Right lobe of liver (tissue), 6 donors: ENCODE measurements at regions not wholly inside any gene's neighbourhood (a gene's known extent, or its start where the extent isn't known, plus 50 kb on each side); places are given as distances from the start of the nearest gene placed in this dataset.

Source experiments
- ATAC-seq, 4 donors: fragments of 200-7000 bp; cut with Tn5 transposase; one replicate each; pipeline ENCODE4 v1.9.1; 2020; ENCODE audit warnings: mild to moderate bottlenecking in 4 of 4, moderate library complexity in 4 of 4
- DNase-seq, 3 donors: peaks; one replicate each; pipeline ENCODE4 v3.0.0-alpha.2; 2020
- H3K27ac ChIP-seq, 3 donors: fragments of 200-600 bp; one replicate each; pipeline ENCODE4 v1.8.0; 2022
- H3K27me3 ChIP-seq, 2 donors: fragments of 200-600 bp; one replicate each; pipeline ENCODE4 v1.8.0; 2022
- H3K36me3 ChIP-seq, 4 donors: fragments of 200-600 bp; sonication (generic) in 1 of 4; one replicate each; pipeline versions ENCODE4 v1.5.1 to v1.8.0; 2017 to 2022; ENCODE audit warnings: control low read depth in 1 of 4
- H3K4me1 ChIP-seq, 4 donors: fragments of 200-600 bp; sonication (generic) in 1 of 4; one replicate each; pipeline versions ENCODE4 v1.5.1 to v1.8.0; 2017 to 2022; ENCODE audit warnings: control low read depth in 1 of 4
- H3K4me3 ChIP-seq, 3 donors: fragments of 200-600 bp; one replicate each; pipeline ENCODE4 v1.8.0; 2022
- H3K9me3 ChIP-seq, 4 donors: fragments of 200-600 bp; sonication (generic) in 1 of 4; one replicate each; pipeline versions ENCODE4 v1.5.1 to v1.8.0; 2017 to 2022; ENCODE audit warnings: control low read depth in 1 of 4
- CTCF ChIP-seq, 4 donors: fragments of 200-600 bp in 3 of 4; fragments of 450-650 bp in 1 of 4; IDR thresholded peaks; one replicate each; pipeline versions ENCODE4 v1.5.1 to v1.8.0; 2016 to 2022; ENCODE audit warnings: antibody characterized with exemption in 4 of 4, mild to moderate bottlenecking in 2 of 4
- POLR2A ChIP-seq: fragments of 450-650 bp; IDR thresholded peaks from one replicate; pipeline ENCODE4 v1.6.1; 2017; ENCODE audit warnings: antibody characterized with exemption, mild to moderate bottlenecking
- WGBS: methylation state at CpG from one replicate; pipeline ENCODE4 v1.1.6; 2018; ENCODE audit warnings: low coverage, low lambda C conversion rate; ENCODE audit not compliant: insufficient coverage; ENCODE audit errors: missing lambda C conversion rate; 5-methylcytosine and 5-hydroxymethylcytosine counted together
- intact Hi-C, 2 donors: fragments of 100-400 bp; cut with DNase I; formaldehyde crosslinking; loops; one replicate each; pipeline versions ENCODE4 v1.11.2 to v1.14.1; 2022
- donor health status: DM: no; HTN: yes; CAD: no.
- donor health status: DM: no; HTN: no; CAD: no.
- donor health status: DM: no; HTN: no; CAD: no.
- donor health status: DM: no; HTN: yes; CAD: no.
- donor health status: DM: no; HTN: yes; CAD: no.

GRCh38 chr9:107136296-107136695, 146.8 kb upstream of the RAD23B start:
- WGBS: 55% methylated on average over 2 of the region's 2 CpGs
- TF ChIP-seq CTCF (IDR thresholded peaks at IDR 0.05) (no peak), POLR2A (no peak)
- Histone ChIP-seq H3K9me3 (no peaks in the 10 kb centered on the region), H3K36me3 (no peaks in the 10 kb centered on the region), H3K27me3 (no peaks in the 10 kb centered on the region), H3K4me3 (no peak overlapping the region), H3K4me1 (peaks cover 0 to 17% (median 8%) of the 10 kb centered on the region in 4 donors), H3K27ac (no peak overlapping the region)
- ATAC-seq: no peak
- no peak for DNase-seq
- intact Hi-C loops: no loop called here

- no peak for TF ChIP-seq POLR2A
- peak; percentile 72 to 81 (median 79) for TF ChIP-seq CTCF (IDR thresholded peaks at IDR 0.05)
- H3K4me3 ChIP-seq: no peak overlapping the region
- H3K9me3 ChIP-seq: no peaks in the 10 kb centered on the region
- H3K27ac ChIP-seq: peak overlapping the region; percentile 12 to 49 (median 43)
- DNase-seq (no peak), ATAC-seq (peak; percentile 60 to 68 (median 65))
- H3K27me3 ChIP-seq: no peaks in the 10 kb centered on the region
- intact Hi-C loops: no loop called here
- H3K36me3 ChIP-seq: no peaks in the 10 kb centered on the region
- 32% methylated on average over 9 of the region's 9 CpGs for WGBS
- H3K4me1 ChIP-seq: peaks cover 0 to 17% (median 8%) of the 10 kb centered on the region in 4 donors
These were observed 145.4 kb upstream of the RAD23B start for GRCh38 chr9:107137495-107138202.

GRCh38 chr9:107138261-107138992, 144.7 kb upstream of the RAD23B start:
- DNase-seq: peak; percentile 51 to 86 (median 75)
- Histone ChIP-seq H3K9me3 (no peaks in the 10 kb centered on the region), H3K36me3 (no peaks in the 10 kb centered on the region), H3K4me3 (no peak overlapping the region), H3K27ac (peak overlapping the region; percentile 12 to 49 (median 43)), H3K4me1 (peaks cover 0 to 23% (median 8%) of the 10 kb centered on the region in 4 donors), H3K27me3 (no peaks in the 10 kb centered on the region)
- WGBS: 20% methylated on average over 3 of the region's 5 CpGs
- no peak for TF ChIP-seq CTCF (IDR thresholded peaks at IDR 0.05)
- TF ChIP-seq POLR2A: no peak
- intact Hi-C loops: no loop called here
- ATAC-seq: peak; percentile 93 to 95 (median 94)

GRCh38 chr9:107141967-107142366, 141.1 kb upstream of the RAD23B start:
- H3K9me3 ChIP-seq: no peaks in the 10 kb centered on the region
- H3K4me1 ChIP-seq: peaks cover 0 to 25% (median 8%) of the 10 kb centered on the region in 4 donors
- intact Hi-C loops: no loop called here
- H3K27me3 ChIP-seq: no peaks in the 10 kb centered on the region
- DNase-seq (no peak), ATAC-seq (no peak)
- no peak overlapping the region for H3K27ac ChIP-seq
- TF ChIP-seq CTCF (IDR thresholded peaks at IDR 0.05): peak in 1 of 4 donors; percentile 15
- TF ChIP-seq POLR2A: no peak
- H3K36me3 ChIP-seq: no peaks in the 10 kb centered on the region
- no peak overlapping the region for H3K4me3 ChIP-seq
- WGBS: 81% methylated on average over 5 of the region's 5 CpGs
